ENCODE measurements at regions not wholly inside any gene's neighbourhood (a gene's known extent, or its start where the extent isn't known, plus 50 kb on each side); places are given as distances from the start of the nearest gene placed in this dataset.
"Not testable (repeated sequence)": the region's sequence is repeated elsewhere in the genome, so short reads cannot be mapped to it uniquely, and the experiment has no call there.

DNA sequence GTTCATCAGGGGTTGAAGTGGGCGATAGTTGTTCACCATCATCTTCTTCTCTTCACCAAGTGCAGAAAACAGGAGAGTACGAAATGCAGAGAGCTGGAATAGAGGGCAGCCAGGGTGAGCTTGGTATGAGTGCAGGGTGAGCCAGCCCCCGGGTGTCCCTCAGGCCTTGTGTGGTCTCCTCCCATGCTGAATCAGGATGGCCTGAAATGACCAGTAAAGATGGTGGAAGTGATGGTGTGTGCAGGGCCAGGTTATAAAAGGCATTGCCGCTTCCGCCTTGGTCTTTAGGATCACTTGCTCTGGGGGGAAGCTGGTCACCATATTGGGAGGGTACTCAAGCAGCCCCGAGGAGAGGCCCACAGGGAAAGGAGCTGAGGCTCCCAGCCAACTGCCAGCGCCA lies 66.4 kb upstream of the METTL9 start:
- not testable (repeated sequence) for DNase-seq (ENCODE audit: extremely low read depth, low read depth, low spot score)

DNA sequence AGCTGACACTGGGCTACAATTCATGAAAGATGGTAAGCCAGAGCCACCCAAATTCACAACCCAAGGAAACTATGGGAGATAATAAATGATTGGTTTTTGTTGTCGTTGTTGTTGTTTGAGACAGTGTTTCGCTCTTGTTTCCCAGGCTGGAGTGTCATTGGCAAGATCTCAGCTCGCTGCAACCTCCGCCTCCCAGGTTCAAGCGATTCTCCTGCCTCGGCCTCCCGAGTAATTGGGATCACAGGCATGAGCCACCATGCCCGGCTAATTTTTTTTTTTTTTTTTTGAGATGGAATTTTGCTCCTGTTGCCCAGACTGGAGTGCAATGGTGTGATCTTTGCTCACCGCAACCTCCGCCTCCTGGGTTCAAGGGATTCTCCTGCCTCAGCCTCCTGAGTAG lies 65.9 kb upstream of the METTL9 start:
- not testable (repeated sequence) for DNase-seq (ENCODE audit: extremely low read depth, low read depth, low spot score)

DNA sequence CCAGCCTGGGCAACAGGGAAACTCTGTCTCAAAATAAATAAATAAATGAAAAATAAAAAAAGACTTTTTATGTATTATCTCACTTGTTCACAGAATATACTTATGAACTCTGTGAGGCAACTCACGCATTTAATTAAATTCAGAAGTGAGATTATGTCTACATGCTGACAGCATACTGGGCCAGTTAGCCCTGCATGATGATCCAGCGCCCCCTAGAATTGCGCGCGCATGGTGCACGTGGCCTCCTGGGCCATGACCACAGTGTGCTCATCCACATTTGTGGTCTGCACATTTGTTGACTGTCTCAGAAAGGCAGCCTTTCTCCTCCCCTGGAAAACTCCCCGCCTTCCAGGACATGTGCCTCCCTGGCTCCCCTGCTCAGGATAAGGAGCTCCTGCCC lies 64.8 kb upstream of the METTL9 start:
- not testable (repeated sequence) for DNase-seq (ENCODE audit: extremely low read depth, low read depth, low spot score)

DNA sequence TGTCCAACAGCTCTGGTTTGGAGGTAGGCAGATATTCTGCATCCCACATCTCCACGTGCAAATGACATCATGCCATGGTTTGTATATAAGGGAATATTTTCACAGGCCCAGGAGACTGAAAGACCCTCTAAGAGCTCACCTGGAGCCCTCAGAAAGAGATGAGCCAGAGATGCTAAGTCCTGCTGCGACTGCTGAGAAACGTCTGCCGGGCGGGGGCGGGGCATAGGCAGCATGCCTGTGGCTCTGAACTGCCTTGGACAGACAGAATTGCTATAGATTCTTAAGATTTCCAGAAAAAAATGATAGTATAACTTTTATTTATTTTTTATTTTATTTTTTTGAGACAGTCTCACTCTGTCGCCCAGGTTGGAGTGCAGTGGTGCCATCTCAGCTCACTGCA lies 64.2 kb upstream of the METTL9 start:
- not testable (repeated sequence) for DNase-seq (ENCODE audit: extremely low read depth, low read depth, low spot score)

DNA sequence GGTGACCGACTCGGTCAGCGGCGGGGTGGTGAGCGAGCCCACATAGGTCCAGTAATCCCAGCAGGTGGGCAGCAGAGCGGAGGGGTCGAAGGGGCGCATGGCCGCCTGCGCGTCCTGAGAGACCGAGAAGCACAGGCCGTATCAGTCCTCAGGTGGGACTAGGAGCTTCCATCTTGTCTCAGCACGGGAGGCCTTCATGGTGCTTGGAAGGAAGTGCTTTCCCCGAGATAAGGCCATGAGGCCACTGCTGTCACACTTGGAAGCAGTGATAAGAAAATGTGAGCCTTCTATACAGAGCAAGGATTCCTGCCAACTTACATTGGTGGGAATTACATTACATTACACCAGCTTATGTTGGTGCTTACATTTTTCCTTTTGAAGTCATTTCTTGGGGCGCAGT lies 62.6 kb upstream of the METTL9 start:
- DNase-seq (ENCODE audit: extremely low read depth, low read depth, low spot score) = not testable (repeated sequence)

DNA sequence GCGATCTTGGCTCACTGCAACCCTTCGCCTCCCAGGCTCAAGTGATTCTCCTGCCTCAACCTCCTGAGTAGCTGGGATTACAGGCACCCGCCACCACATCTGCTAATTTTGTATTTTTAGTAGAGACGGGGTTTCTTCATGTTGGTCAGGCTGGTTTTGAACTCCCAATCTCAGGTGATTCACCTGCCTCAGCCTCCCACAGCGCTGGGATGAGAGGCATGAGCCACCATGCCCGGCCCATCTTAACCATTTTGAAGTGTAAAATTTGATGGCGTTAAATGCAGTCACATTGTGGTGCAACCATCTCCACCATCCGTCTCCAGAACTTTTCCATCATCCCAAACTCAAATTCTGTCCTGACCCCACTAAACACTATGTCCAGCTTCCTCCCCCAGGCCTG lies 61.8 kb upstream of the METTL9 start:
- DNase-seq (ENCODE audit: extremely low read depth, low read depth, low spot score) = not testable (repeated sequence)

DNA sequence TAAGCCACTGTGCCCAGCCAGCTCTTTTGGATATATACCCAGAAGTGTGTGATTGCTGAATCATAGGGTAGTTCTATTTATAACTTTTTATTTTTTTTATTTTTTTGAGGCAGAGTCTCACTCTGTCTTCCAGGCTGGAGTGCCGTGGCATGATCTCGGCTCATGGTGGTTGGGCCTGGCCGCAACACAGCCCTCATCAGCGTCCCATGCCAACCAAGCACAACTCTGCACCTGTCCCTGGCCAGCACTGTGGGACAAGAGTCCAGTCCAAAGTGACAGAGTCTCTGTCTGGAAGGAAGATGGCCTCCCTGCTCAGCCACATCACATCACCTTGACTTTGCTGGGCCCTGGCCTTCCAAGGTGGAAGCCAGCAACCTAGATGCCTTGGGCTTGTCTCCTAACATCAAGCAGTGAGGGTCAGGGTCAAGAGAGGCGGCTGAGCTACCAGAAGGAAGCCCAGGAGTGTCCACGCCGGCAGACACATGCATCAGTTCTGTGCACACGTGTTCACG lies 60.2 kb upstream of the METTL9 start:
- not testable (repeated sequence) for DNase-seq (ENCODE audit: extremely low read depth, low read depth, low spot score)

DNA sequence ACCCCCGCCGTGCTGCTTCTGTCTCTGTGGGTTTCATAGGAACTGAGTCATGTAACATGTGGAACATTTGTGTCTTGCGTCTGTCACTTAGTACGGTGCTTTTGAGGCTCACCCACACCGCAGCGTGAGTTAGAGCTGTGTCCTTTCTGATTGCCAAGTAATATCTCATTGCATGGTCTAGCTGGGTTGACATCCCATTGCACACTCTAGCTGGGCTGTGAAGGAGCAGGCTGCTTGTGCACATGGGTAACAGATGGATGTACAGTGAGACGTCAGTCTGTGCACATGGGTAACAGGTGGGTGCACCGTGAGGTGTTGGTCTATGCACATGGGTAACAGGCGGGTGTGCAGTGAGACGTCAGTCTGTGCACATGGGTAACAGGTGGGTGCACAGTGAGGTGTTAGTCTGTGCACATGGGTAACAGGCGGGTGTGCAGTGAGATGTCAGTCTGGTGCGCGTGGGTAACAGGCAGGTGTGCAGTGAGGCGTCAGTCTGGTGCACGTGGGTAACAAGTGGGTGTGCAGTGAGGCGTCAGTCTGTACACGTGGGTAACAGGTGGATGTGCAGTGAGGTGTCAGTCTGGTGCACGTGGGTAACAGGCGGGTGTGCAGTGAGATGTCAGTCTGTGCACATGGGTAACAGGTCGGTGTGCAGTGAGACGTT lies 58.5 kb upstream of the METTL9 start:
- DNase-seq (ENCODE audit: extremely low read depth, low read depth, low spot score) = not testable (repeated sequence)

DNA sequence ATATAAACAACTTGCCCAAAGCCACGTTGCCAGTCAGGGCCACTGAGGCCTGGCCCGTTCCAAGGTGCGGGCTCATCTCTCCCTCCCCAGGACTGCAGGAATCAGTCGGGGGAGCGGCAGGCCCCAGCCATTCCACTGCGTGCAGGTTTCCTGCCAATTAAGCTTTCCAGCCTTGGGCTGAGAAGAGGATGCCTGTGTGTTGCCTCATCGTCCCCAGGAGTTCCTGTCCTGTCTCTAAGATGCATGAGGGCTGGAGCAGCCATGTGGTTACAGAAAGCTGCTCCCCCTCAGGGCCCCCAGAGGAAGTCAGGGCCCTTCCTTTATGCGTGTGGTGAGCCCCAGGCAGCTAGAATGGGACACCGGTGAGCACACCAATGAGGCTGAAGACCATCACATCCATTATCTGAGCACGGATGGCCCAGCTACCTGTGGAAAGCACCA lies 57.7 kb upstream of the METTL9 start:
- not testable (repeated sequence) for DNase-seq (ENCODE audit: extremely low read depth, low read depth, low spot score)

DNA sequence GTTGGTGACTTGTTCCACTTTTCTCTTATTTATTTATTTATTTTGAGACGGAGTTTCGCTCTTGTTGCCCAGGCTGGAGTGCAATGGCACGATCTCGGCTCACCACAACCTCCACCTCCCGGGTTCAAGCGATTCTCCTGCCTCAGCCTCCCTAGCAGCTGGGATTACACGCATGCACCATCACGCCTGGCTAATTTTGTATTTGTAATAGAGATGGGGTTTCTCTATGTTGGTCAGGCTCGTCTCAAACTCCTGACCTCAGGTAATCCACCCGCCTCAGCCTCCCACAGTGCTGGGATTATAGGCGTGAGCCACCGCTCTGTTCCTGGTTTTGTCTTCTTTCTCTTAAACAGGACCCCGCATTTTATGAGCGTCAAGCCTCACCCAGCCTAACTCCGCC lies 57.3 kb upstream of the METTL9 start:
- DNase-seq (ENCODE audit: extremely low read depth, low read depth, low spot score) = not testable (repeated sequence)

DNA sequence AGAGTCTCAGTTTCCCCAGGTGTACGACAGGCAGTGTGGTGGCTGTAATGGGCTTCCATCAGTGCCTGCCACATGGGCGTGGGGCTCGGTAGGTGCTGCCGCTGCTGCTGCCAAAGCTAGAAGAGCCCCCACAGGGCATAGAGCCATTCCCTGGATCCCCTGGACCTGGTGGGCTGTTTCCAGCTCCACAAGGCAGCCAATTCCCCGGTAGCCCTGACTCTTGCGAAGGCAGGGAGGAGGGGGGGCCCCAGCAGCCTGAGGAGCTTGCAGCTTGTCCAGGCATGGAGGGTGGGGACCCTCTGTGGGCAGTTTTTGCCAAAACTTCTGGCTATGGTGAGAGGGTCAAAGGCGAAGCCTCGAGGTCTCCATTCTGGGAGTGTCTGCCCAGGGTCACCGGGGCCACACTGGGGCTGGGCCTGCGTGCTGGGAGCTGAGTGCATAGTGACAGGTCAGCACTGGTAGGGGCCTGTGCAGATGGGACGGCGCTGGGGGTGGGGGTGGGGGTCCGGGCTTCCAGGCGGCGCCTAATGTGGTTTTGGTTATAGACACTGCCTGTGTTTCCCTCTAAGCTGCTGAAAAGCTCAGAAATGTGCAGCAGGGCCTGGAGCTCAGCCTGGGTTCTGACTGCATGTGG lies 56.8 kb upstream of the METTL9 start:
- not testable (repeated sequence) for DNase-seq (ENCODE audit: extremely low read depth, low read depth, low spot score)

DNA sequence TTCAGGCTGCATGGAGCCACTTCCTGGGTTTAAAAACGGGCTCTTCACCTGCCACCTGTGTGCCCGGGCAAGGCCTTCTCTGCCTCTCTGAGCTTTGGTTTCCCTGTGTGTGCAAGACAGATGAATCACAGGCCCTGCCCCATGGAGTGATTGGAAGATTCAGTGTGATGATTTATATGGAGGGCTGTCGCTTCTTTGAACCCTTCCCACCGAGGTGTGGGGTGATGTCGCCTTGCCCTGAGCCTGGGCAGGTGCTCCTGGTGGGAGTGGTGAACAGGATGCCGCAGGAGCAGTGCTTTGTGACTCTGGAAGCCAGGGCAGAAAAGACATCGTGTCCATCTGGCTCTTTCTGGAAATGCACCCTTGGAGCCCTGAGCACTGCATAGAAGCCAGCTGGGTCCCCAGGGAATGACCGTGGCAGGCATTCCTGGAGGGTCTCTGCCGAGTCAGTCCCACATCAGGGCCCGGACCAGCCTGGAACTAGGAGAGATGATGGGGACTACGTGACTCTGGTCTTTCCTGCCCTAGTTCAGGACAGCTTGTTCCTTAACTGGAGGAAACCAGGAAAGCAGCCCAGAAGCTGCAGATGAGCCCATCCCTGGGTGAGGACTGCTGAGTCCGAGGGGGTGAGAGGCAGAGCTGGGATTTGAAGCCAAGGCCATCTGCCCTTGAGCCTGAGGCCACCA lies 56.1 kb upstream of the METTL9 start:
- not testable (repeated sequence) for DNase-seq (ENCODE audit: extremely low read depth, low read depth, low spot score)

DNA sequence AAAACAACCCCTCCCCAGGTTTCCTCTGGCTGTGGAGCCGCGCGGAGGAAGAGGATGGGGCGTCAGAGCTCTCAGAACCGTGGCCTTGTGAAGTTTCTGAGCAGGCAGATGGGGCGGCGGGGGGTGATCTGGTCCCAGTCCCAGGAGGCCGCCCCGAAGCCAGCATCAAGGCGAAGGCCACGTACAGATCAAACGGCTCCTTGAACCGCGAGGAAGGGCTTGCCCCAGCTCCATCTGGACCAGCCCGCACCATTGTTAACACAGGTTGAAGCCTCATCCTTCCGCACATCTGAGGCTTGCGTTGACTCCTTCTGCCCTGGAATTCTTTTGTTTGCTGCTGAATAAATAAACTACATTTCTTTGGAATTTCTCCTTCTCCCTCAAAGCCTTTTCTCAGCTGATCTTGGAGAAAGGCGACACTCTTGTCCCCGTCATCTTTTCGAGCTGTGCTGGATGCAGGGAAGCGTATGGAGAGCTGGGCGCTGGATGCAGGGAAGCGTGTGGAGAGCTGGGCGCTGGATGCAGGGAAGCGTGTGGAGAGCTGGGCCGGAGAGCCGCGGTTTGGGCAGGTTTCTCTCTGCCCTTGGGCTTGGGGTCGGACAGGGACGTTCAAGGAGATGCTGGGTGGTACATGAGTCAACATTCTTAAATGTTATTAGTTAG lies 53.6 kb upstream of the METTL9 start:
- not testable (repeated sequence) for DNase-seq (ENCODE audit: extremely low read depth, low read depth, low spot score)

DNA sequence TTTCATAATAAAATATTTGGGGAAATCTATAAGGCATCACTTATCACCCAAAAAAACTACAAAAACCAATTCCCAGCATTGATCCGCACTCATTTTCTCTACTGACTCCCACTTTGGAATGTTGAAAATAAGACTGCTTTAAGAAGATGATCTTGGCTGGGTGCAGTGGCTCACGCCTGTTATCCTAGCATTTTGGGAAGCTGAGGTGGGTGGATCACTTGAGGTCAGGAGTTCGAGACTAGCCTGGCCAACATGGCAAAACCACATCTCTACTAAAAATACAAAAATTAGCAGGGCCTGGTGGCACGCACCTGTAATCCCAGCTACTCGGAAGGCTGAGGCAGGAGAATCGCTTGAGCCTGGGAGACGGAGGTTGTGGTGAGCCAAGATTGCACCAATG lies 50.0 kb upstream of the METTL9 start:
- DNase-seq (ENCODE audit: extremely low read depth, low read depth, low spot score) = not testable (repeated sequence)

All from glomerular endothelial cell (primary cell).